Activated CD4-positive, CD25-positive, alpha-beta regulatory T cell treated with anti-CD3 and anti-CD28 coated beads, Interleukin-2, amount 50 U/mL, for 24 hours (primary cell): ENCODE measurements at regions not wholly inside any gene's neighbourhood (a gene's known extent, or its start where the extent isn't known, plus 50 kb on each side); places are given as distances from the start of the nearest gene placed in this dataset.
A peak's percentile ranks its signal among the peaks of the same experiment; 100 is the strongest.

Experiments
- ATAC-seq, 2 donors: fragments of 150-1000 bp; cut with Tn5 transposase; one replicate each; pipeline ENCODE4 v1.10.0; 2021; ENCODE audit warnings: mild to moderate bottlenecking in 1 of 2, moderate library complexity in 1 of 2

- no peak for ATAC-seq
Observed at GRCh38 chr7:85564861-85565260, 378.0 kb upstream of the SEMA3D start.

- no peak for ATAC-seq
Observed at GRCh38 chr7:85561706-85562105, 374.9 kb upstream of the SEMA3D start.

- ATAC-seq = peak in 1 of 2 donors; percentile 35
Observed at GRCh38 chr7:85554236-85555178, 367.7 kb upstream of the SEMA3D start.

- ATAC-seq = no peak
Observed at GRCh38 chr7:85535974-85536729, 349.3 kb upstream of the SEMA3D start.

- ATAC-seq = no peak
Observed at GRCh38 chr7:85529831-85530230, 343.0 kb upstream of the SEMA3D start.

GRCh38 chr7:85529201-85529600 lies 342.3 kb upstream of the SEMA3D start:
- ATAC-seq = no peak

GRCh38 chr7:85528581-85528980 lies 341.7 kb upstream of the SEMA3D start:
- ATAC-seq = no peak

GRCh38 chr7:85525676-85526075 lies 338.8 kb upstream of the SEMA3D start:
- no peak for ATAC-seq

- no peak for ATAC-seq
Observed at GRCh38 chr7:85522070-85522469, 335.2 kb upstream of the SEMA3D start.

GRCh38 chr7:85521108-85521694 lies 334.3 kb upstream of the SEMA3D start:
- no peak for ATAC-seq

GRCh38 chr7:85520175-85520574 lies 333.3 kb upstream of the SEMA3D start:
- no peak for ATAC-seq

GRCh38 chr7:85516675-85517074 lies 329.8 kb upstream of the SEMA3D start:
- no peak for ATAC-seq

GRCh38 chr7:85512790-85513189 lies 325.9 kb upstream of the SEMA3D start:
- no peak for ATAC-seq

- no peak for ATAC-seq
Observed at GRCh38 chr7:85510287-85510686, 323.4 kb upstream of the SEMA3D start.

- no peak for ATAC-seq
Observed at GRCh38 chr7:85509476-85509875, 322.6 kb upstream of the SEMA3D start.

- ATAC-seq = no peak
Observed at GRCh38 chr7:85508642-85509410, 322.0 kb upstream of the SEMA3D start.

- ATAC-seq = no peak
Observed at GRCh38 chr7:85498031-85498430, 311.2 kb upstream of the SEMA3D start.

- no peak for ATAC-seq
Observed at GRCh38 chr7:85489498-85489897, 302.6 kb upstream of the SEMA3D start.

GRCh38 chr7:85488406-85488805 lies 301.6 kb upstream of the SEMA3D start:
- ATAC-seq = no peak

GRCh38 chr7:85483177-85483576 lies 296.3 kb upstream of the SEMA3D start:
- ATAC-seq = no peak

- ATAC-seq = no peak
Observed at GRCh38 chr7:85480666-85481065, 293.8 kb upstream of the SEMA3D start.

- ATAC-seq = no peak
Observed at GRCh38 chr7:85479918-85480643, 293.2 kb upstream of the SEMA3D start.
